Skeletal muscle tissue (tissue), 3 donors: ENCODE measurements at regions not wholly inside any gene's neighbourhood (a gene's known extent, or its start where the extent isn't known, plus 50 kb on each side); places are given as distances from the start of the nearest gene placed in this dataset.

Experiments used
- H3K27ac ChIP-seq: one replicate; pipeline ENCODE4 v1.7.0; 2013; ENCODE audit warnings: mild to moderate bottlenecking, low read depth, low read length, inconsistent platforms
- H3K27me3 ChIP-seq, 3 donors: one replicate each; pipeline ENCODE4 v1.7.0; 2013; ENCODE audit warnings: low read length in 3 of 3; ENCODE audit not compliant: control insufficient read depth in 3 of 3, insufficient read depth in 3 of 3
- H3K36me3 ChIP-seq, 3 donors: one replicate each; pipeline ENCODE4 v1.7.0; 2013; ENCODE audit warnings: low read length in 3 of 3; ENCODE audit not compliant: control insufficient read depth in 3 of 3, insufficient read depth in 3 of 3
- H3K4me1 ChIP-seq, 3 donors: one replicate each; pipeline ENCODE4 v1.7.0; 2013; ENCODE audit warnings: low read length in 3 of 3, mild to moderate bottlenecking in 3 of 3; ENCODE audit not compliant: control insufficient read depth in 3 of 3, insufficient read depth in 3 of 3
- H3K4me3 ChIP-seq, 3 donors: one replicate each; pipeline ENCODE4 v1.7.0; 2013; ENCODE audit warnings: low read length in 3 of 3
- H3K9ac ChIP-seq, 3 donors: one replicate each; pipeline ENCODE4 v1.7.0; 2013; ENCODE audit warnings: low read length in 3 of 3, mild to moderate bottlenecking in 3 of 3, moderate library complexity in 2 of 3, low read depth in 1 of 3
- H3K9me3 ChIP-seq, 3 donors: one replicate each; pipeline ENCODE4 v1.7.0; 2013; ENCODE audit warnings: low read length in 3 of 3; ENCODE audit not compliant: control insufficient read depth in 3 of 3
- donor health status: Osteomylitis.

DNA sequence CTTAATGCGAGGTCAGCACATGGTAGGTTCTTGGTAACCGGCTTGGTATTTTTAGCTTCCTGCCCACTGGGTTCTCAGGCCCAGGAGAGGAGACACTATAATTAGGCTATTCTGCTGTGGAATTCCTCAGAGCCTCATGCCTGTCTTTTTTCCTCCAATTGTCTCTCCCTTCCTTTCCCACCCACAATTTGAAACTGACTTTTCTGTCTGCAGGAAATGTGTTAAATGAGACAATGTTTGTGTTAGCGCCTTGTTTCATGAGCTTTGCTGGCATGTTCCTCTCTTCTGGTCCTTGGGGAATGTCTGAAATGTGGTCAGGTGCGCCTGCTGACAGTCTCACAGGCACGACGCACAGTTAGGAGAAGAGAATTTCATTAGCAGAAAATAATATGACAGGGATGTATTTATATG, 223.6 kb upstream of the CTNNB1 start:
- Histone ChIP-seq H3K4me3 (no peak overlapping the region), H3K27ac (no peak overlapping the region), H3K36me3 (no peaks in the 10 kb centered on the region), H3K27me3 (no peaks in the 10 kb centered on the region), H3K9ac (no peak overlapping the region), H3K4me1 (peaks cover 23 to 27% (median 25%) of the 10 kb centered on the region in 3 donors), H3K9me3 (no peaks in the 10 kb centered on the region)

GRCh38 chr3:40976241-40976640, 223.1 kb upstream of the CTNNB1 start:
- Histone ChIP-seq H3K27me3 (no peaks in the 10 kb centered on the region), H3K27ac (no peak overlapping the region), H3K4me1 (peaks cover 18 to 22% (median 20%) of the 10 kb centered on the region in 3 donors), H3K9me3 (no peaks in the 10 kb centered on the region), H3K9ac (no peak overlapping the region), H3K36me3 (no peaks in the 10 kb centered on the region), H3K4me3 (no peak overlapping the region)

- Histone ChIP-seq H3K9me3 (no peaks in the 10 kb centered on the region), H3K36me3 (no peaks in the 10 kb centered on the region), H3K27ac (no peak overlapping the region), H3K4me3 (no peak overlapping the region), H3K27me3 (no peaks in the 10 kb centered on the region), H3K4me1 (peaks cover 6 to 10% (median 10%) of the 10 kb centered on the region in 3 donors), H3K9ac (no peak overlapping the region)
Observed at GRCh38 chr3:40978442-40978841, 220.9 kb upstream of the CTNNB1 start.

DNA sequence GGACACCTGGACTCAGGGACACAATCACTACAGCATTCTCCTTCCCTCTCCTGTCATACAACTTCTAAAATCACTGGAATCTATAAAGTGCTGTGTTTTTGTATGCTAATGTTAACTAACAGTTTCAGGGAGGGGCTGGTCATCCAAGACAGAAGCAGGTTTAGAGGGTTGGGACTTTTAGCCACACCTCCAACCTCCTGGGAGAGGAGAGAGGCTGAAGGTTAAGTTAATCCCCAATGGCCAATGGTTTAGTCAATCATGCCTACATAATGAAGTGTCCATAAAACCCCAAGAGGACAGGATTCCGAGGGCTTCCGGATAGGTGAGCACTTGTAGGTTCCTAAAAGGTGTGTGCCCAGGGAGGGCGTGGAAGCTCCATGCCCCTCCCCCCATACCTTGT, 219.3 kb upstream of the CTNNB1 start:
- Histone ChIP-seq H3K9ac (no peak overlapping the region), H3K27ac (no peak overlapping the region), H3K9me3 (no peaks in the 10 kb centered on the region), H3K4me1 (peaks cover 0 to 10% (median 6%) of the 10 kb centered on the region in 3 donors), H3K36me3 (no peaks in the 10 kb centered on the region), H3K4me3 (no peak overlapping the region), H3K27me3 (no peaks in the 10 kb centered on the region)

DNA sequence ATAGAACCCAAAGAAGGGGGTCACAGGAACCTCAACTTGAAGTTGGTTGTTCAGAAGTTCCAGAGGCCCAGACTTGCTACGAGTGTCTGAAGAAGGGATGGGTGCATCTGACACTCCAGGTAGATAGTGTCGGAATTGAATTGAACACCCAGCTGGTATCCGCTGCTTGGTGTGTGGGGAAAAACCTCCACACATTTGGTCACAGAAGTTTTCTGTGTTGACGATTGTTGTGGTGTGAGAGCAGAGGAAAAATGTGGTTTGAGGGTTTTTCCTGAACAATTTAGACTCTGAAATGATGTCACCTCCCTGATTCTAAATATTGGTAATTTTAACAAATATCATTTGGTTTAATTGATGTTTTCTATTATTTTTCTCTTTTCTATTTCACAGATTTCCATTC, 218.8 kb upstream of the CTNNB1 start:
- Histone ChIP-seq H3K36me3 (no peaks in the 10 kb centered on the region), H3K27me3 (no peaks in the 10 kb centered on the region), H3K9ac (no peak overlapping the region)

GRCh38 chr3:40985195-40985594, 214.1 kb upstream of the CTNNB1 start:
- no peaks in the 10 kb centered on the region for H3K9me3 ChIP-seq
- no peak overlapping the region for H3K27ac ChIP-seq
- no peak overlapping the region for H3K9ac ChIP-seq
- H3K27me3 ChIP-seq: no peaks in the 10 kb centered on the region
- no peaks in the 10 kb centered on the region for H3K4me1 ChIP-seq
- H3K4me3 ChIP-seq: no peak overlapping the region
- no peaks in the 10 kb centered on the region for H3K36me3 ChIP-seq

More for the DNA sequence above, 218.8 kb upstream of the CTNNB1 start:
- no peak overlapping the region for H3K27ac ChIP-seq
- peaks cover 0 to 6% (median 4%) of the 10 kb centered on the region in 3 donors for H3K4me1 ChIP-seq
- H3K9me3 ChIP-seq: no peaks in the 10 kb centered on the region
- no peak overlapping the region for H3K4me3 ChIP-seq

GRCh38 chr3:40988468-40988867, 210.8 kb upstream of the CTNNB1 start:
- H3K9me3 ChIP-seq: no peaks in the 10 kb centered on the region
- no peak overlapping the region for H3K9ac ChIP-seq
- no peaks in the 10 kb centered on the region for H3K27me3 ChIP-seq
- no peaks in the 10 kb centered on the region for H3K36me3 ChIP-seq
- no peaks in the 10 kb centered on the region for H3K4me1 ChIP-seq
- H3K27ac ChIP-seq: no peak overlapping the region
- no peak overlapping the region for H3K4me3 ChIP-seq

DNA sequence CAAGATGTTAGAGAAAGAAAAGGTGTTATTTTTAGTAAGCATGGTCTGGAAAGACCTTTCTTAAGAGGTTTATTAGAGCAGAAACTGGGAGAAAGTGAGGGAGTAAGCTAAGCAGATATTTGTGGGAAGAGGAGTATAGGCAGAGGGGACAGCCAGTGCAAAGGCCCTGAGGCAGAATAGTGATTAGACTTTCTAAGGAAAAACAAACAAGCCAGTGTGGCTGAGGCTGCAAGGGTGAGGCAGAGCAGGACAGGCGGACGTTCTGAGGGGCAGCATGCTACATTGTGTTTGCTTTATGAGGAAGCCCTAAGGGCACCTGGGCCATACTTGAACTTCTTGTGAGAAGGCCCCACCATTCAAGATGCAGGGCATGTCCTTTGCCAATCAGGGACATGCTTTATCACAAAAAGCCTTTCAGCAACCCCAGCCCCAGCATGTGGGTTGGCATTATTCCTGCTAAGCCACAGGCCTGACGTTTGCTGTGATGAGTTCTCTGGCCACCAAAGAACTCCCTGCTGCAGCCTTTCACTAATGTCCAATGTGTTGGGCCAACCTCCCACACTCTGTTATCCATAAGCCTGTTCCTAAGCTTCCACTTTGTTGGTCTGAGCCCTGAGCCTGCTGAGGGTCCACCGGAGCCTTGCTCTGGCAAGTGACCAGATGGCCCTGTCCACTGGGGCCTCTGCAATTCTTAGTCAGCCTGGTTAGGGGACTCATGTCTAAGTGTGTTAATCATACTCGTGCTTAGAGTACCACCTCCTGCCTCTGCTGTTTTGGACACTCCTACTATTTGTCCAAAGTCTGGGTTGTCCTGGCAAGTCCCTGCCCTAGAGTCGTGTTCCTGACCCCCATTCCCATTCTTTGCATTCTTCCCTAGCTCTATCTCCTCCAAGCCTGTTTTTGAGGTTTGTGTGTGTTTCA, 209.9 kb upstream of the CTNNB1 start:
- Histone ChIP-seq H3K4me1 (no peaks in the 10 kb centered on the region), H3K36me3 (no peaks in the 10 kb centered on the region), H3K27me3 (no peaks in the 10 kb centered on the region), H3K27ac (no peak overlapping the region), H3K9ac (no peak overlapping the region), H3K4me3 (no peak overlapping the region), H3K9me3 (no peaks in the 10 kb centered on the region)

DNA sequence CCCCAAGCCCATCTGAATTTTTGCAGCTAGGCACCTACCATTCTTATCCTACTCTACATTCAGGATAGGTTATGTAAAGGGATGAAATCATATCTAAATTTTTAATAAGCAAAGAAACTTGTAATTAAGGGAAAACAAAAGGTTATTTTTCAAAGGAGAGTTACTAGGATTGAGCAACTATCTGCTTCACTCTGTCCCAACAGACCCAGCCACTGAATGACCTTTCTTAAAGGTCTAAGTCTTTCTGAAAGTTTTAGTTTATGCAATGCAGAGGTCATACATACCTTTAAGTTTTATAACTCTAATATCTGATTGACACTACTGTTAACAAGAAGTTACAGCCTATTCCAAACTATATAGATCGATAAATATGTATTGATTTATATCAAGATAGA, 209.2 kb upstream of the CTNNB1 start:
- Histone ChIP-seq H3K4me1 (no peaks in the 10 kb centered on the region), H3K27me3 (no peaks in the 10 kb centered on the region), H3K9ac (no peak overlapping the region), H3K36me3 (no peaks in the 10 kb centered on the region), H3K27ac (no peak overlapping the region), H3K9me3 (no peaks in the 10 kb centered on the region), H3K4me3 (no peak overlapping the region)

DNA sequence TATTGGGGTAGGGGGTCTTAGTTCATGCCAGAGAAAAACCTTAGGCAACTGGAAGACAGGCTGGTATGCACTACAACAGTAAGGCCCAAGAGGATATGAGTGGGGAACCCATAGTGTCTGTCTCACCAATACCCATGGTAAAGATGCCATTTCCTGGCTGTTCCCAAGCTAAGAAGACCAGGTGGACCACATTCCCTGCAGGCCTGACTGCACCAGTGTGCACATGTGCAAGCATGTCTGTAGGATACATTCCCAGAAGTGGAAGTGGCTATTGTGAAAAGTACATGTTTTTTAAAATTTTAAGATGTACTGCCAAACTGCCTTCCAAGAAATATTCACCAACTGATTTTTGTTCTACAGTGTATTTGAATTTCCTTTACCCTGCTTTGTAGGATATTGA, 207.3 kb upstream of the CTNNB1 start:
- peaks cover 0 to 7% (median 4%) of the 10 kb centered on the region in 3 donors for H3K4me1 ChIP-seq
- H3K27me3 ChIP-seq: no peaks in the 10 kb centered on the region
- H3K36me3 ChIP-seq: no peaks in the 10 kb centered on the region
- no peak overlapping the region for H3K4me3 ChIP-seq
- H3K9me3 ChIP-seq: no peaks in the 10 kb centered on the region
- no peak overlapping the region for H3K9ac ChIP-seq
- H3K27ac ChIP-seq: no peak overlapping the region
